Testis (tissue), 2 donors: ENCODE measurements at regions not wholly inside any gene's neighbourhood (a gene's known extent, or its start where the extent isn't known, plus 50 kb on each side); places are given as distances from the start of the nearest gene placed in this dataset.

Experiments
- DNase-seq: peaks from one replicate; pipeline ENCODE4 v3.0.0-alpha.2; 2019
- H3K27ac ChIP-seq, 2 donors: fragments of 200-600 bp; sonication (generic); one replicate each; pipeline ENCODE4 v1.5.1; 2019
- H3K27me3 ChIP-seq: fragments of 200-600 bp; sonication (generic); one replicate; pipeline ENCODE4 v1.5.1; 2019
- H3K36me3 ChIP-seq: fragments of 200-600 bp; sonication (generic); one replicate; pipeline ENCODE4 v1.5.1; 2017; ENCODE audit warnings: low read depth; ENCODE audit errors: missing control alignments
- H3K4me1 ChIP-seq: fragments of 200-600 bp; sonication (generic); one replicate; pipeline ENCODE4 v1.5.1; 2019
- H3K4me3 ChIP-seq, 2 donors: fragments of 200-600 bp; sonication (generic); one replicate each; pipeline ENCODE4 v1.5.1; 2017 to 2019
- H3K9me3 ChIP-seq: fragments of 200-600 bp; sonication (generic); one replicate; pipeline ENCODE4 v1.5.1; 2017
- CTCF ChIP-seq, 3 experiments: fragments of 450-650 bp in 2 of 3; fragments of 200-600 bp in 1 of 3; sonication (generic) in 1 of 3; IDR thresholded peaks; one replicate each; pipeline ENCODE4 v1.5.1; 2016 to 2019; ENCODE audit warnings: antibody characterized with exemption in 3 of 3, mild to moderate bottlenecking in 2 of 3, moderate library complexity in 1 of 3
- POLR2A ChIP-seq: fragments of 450-650 bp; IDR thresholded peaks from one replicate; pipeline ENCODE4 v1.6.1; 2017; ENCODE audit warnings: antibody characterized with exemption, mild to moderate bottlenecking, moderate library complexity
- WGBS, 2 donors: methylation state at CpG; one replicate each; pipeline ENCODE4 v1.1.5; 2018; 5-methylcytosine and 5-hydroxymethylcytosine counted together
- intact Hi-C: fragments of 100-400 bp; cut with DNase I; formaldehyde crosslinking; loops from one replicate; pipeline ENCODE4 v1.15.1; 2023; ENCODE audit warnings: low total_unique reads

GRCh38 chr5:73384861-73385260 is 63.7 kb downstream of the FOXD1 start:
- 91 to 94% methylated on average over 1 of the region's 1 CpG for WGBS, 2 donors
- no peak for TF ChIP-seq CTCF (IDR thresholded peaks at IDR 0.05)
- TF ChIP-seq POLR2A = no peak

GRCh38 chr5:73382401-73382740 is 66.2 kb downstream of the FOXD1 start:
- Histone ChIP-seq H3K9me3 (no peaks in the 10 kb centered on the region), H3K27ac (no peak overlapping the region), H3K27me3 (no peaks in the 10 kb centered on the region), H3K4me1 (peaks cover 9% of the 10 kb centered on the region), H3K36me3 (no peaks in the 10 kb centered on the region), H3K4me3 (peak overlapping the region; percentile 36 to 55)
- DNase-seq = no peak
- TF ChIP-seq CTCF (IDR thresholded peaks at IDR 0.05) = no peak
- TF ChIP-seq POLR2A = no peak
- WGBS, 2 donors = 27 to 53% methylated on average over 4 to 25 of the region's 27 CpGs
- intact Hi-C loops = no loop called here

More at GRCh38 chr5:73384861-73385260, 63.7 kb downstream of the FOXD1 start:
- H3K27ac ChIP-seq = no peak overlapping the region
- no peak overlapping the region for H3K4me3 ChIP-seq
- no peaks in the 10 kb centered on the region for H3K27me3 ChIP-seq
- DNase-seq = no peak
- peaks cover 9% of the 10 kb centered on the region for H3K4me1 ChIP-seq
- H3K36me3 ChIP-seq = no peaks in the 10 kb centered on the region
- no peaks in the 10 kb centered on the region for H3K9me3 ChIP-seq
- intact Hi-C loops = no loop called here

- peak overlapping the region; percentile 36 to 55 for H3K4me3 ChIP-seq
- H3K36me3 ChIP-seq = no peaks in the 10 kb centered on the region
- no peak for DNase-seq
- TF ChIP-seq CTCF (IDR thresholded peaks at IDR 0.05) (no peak), POLR2A (no peak)
- peaks cover 9% of the 10 kb centered on the region for H3K4me1 ChIP-seq
- no peak overlapping the region for H3K27ac ChIP-seq
- WGBS, 2 donors = 4% methylated on average over 71 of the region's 90 CpGs; no CpG with 5 or more reads in 1 of the 2 donors
- intact Hi-C loops = no loop called here
- no peaks in the 10 kb centered on the region for H3K9me3 ChIP-seq
- H3K27me3 ChIP-seq = no peaks in the 10 kb centered on the region
These were observed 66.8 kb downstream of the FOXD1 start for GRCh38 chr5:73381590-73382400.

GRCh38 chr5:73380710-73381589 is 67.6 kb downstream of the FOXD1 start:
- Histone ChIP-seq H3K27me3 (no peaks in the 10 kb centered on the region), H3K4me1 (peaks cover 9% of the 10 kb centered on the region), H3K4me3 (peak overlapping the region; percentile 36 to 55), H3K9me3 (no peaks in the 10 kb centered on the region), H3K27ac (no peak overlapping the region), H3K36me3 (no peaks in the 10 kb centered on the region)
- no peak for DNase-seq
- 17 to 18% methylated on average over 32 to 42 of the region's 54 CpGs for WGBS, 2 donors
- intact Hi-C loops = no loop called here
- no peak for TF ChIP-seq CTCF (IDR thresholded peaks at IDR 0.05)
- TF ChIP-seq POLR2A = no peak
